Testis (tissue), 2 donors: ENCODE measurements at regions not wholly inside any gene's neighbourhood (a gene's known extent, or its start where the extent isn't known, plus 50 kb on each side); places are given as distances from the start of the nearest gene placed in this dataset.

Experiments used
- DNase-seq: peaks from one replicate; pipeline ENCODE4 v3.0.0-alpha.2; 2019
- H3K27ac ChIP-seq, 2 donors: fragments of 200-600 bp; sonication (generic); one replicate each; pipeline ENCODE4 v1.5.1; 2019
- H3K27me3 ChIP-seq: fragments of 200-600 bp; sonication (generic); one replicate; pipeline ENCODE4 v1.5.1; 2019
- H3K36me3 ChIP-seq: fragments of 200-600 bp; sonication (generic); one replicate; pipeline ENCODE4 v1.5.1; 2017; ENCODE audit warnings: low read depth; ENCODE audit errors: missing control alignments
- H3K4me1 ChIP-seq: fragments of 200-600 bp; sonication (generic); one replicate; pipeline ENCODE4 v1.5.1; 2019
- H3K4me3 ChIP-seq, 2 donors: fragments of 200-600 bp; sonication (generic); one replicate each; pipeline ENCODE4 v1.5.1; 2017 to 2019
- H3K9me3 ChIP-seq: fragments of 200-600 bp; sonication (generic); one replicate; pipeline ENCODE4 v1.5.1; 2017
- POLR2A ChIP-seq: fragments of 450-650 bp; IDR thresholded peaks from one replicate; pipeline ENCODE4 v1.6.1; 2017; ENCODE audit warnings: antibody characterized with exemption, mild to moderate bottlenecking, moderate library complexity
- WGBS, 2 donors: methylation state at CpG; one replicate each; pipeline ENCODE4 v1.1.5; 2018; 5-methylcytosine and 5-hydroxymethylcytosine counted together
- intact Hi-C: fragments of 100-400 bp; cut with DNase I; formaldehyde crosslinking; loops from one replicate; pipeline ENCODE4 v1.15.1; 2023; ENCODE audit warnings: low total_unique reads
- TF ChIP-seq, protein P1 (sequence below), 3 experiments: fragments of 450-650 bp in 2 of 3; fragments of 200-600 bp in 1 of 3; sonication (generic) in 1 of 3; IDR thresholded peaks; one replicate each; pipeline ENCODE4 v1.5.1; 2016 to 2019; ENCODE audit warnings: antibody characterized with exemption in 3 of 3, mild to moderate bottlenecking in 2 of 3, moderate library complexity in 1 of 3

DNA sequence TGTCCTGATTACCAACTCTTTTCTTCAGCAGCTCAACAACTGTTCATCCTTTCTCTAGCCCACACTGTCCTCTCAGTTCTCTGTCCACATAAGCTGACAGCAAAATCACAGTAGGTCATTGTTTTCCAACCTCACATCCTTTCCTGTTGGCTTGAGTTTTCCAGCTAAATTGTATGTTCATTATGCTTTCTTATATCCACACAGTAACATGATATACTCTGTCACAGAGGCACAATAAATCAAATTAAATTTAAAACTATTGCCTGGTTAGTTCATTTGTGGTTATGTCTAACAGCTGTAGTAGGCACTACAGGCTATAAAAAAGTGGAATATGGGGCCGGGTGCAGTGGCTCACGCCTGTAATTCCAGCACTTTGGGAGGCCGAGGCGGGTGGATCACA is 179.9 kb downstream of the ETAA1 start:
- Histone ChIP-seq H3K27me3 (no peaks in the 10 kb centered on the region), H3K27ac (no peak overlapping the region), H3K4me1 (no peaks in the 10 kb centered on the region), H3K4me3 (no peak overlapping the region), H3K9me3 (no peaks in the 10 kb centered on the region), H3K36me3 (no peaks in the 10 kb centered on the region)
- no peak for DNase-seq
- intact Hi-C loops, result no loop called here
- TF ChIP-seq, protein P1, sequence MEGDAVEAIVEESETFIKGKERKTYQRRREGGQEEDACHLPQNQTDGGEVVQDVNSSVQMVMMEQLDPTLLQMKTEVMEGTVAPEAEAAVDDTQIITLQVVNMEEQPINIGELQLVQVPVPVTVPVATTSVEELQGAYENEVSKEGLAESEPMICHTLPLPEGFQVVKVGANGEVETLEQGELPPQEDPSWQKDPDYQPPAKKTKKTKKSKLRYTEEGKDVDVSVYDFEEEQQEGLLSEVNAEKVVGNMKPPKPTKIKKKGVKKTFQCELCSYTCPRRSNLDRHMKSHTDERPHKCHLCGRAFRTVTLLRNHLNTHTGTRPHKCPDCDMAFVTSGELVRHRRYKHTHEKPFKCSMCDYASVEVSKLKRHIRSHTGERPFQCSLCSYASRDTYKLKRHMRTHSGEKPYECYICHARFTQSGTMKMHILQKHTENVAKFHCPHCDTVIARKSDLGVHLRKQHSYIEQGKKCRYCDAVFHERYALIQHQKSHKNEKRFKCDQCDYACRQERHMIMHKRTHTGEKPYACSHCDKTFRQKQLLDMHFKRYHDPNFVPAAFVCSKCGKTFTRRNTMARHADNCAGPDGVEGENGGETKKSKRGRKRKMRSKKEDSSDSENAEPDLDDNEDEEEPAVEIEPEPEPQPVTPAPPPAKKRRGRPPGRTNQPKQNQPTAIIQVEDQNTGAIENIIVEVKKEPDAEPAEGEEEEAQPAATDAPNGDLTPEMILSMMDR (IDR thresholded peaks at IDR 0.05), result no peak
- no peak for TF ChIP-seq POLR2A
- 88 to 89% methylated on average over 4 of the region's 4 CpGs for WGBS, 2 donors

DNA sequence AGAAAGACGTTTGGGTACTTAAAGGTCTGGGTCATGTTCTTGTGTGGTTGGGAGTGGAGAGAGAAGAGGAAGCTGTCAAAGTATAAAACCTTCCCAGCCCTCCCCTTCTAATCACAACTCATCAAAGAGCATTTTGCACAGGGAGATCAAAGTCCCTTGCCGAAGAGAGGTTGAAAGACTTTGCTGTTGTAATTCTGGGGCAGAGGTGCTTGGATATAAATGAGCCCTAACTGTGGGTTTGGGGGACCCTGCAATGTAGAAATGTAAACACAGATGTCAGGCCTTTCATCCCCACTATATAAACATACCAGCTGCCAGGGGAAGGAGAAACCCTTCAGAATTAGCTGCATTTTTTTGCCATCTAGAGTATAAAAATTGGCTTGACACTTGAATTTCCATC is 182.1 kb downstream of the ETAA1 start:
- intact Hi-C loops, result no loop called here
- H3K4me1 ChIP-seq, result no peaks in the 10 kb centered on the region
- TF ChIP-seq, protein P1 (IDR thresholded peaks at IDR 0.05), result no peak
- TF ChIP-seq POLR2A, result no peak
- WGBS, 2 donors, result 50 to 62% methylated on average over 2 of the region's 2 CpGs
- H3K27me3 ChIP-seq, result no peaks in the 10 kb centered on the region
- no peak overlapping the region for H3K27ac ChIP-seq
- no peak overlapping the region for H3K4me3 ChIP-seq
- no peak for DNase-seq
- H3K36me3 ChIP-seq, result no peaks in the 10 kb centered on the region
- no peaks in the 10 kb centered on the region for H3K9me3 ChIP-seq

DNA sequence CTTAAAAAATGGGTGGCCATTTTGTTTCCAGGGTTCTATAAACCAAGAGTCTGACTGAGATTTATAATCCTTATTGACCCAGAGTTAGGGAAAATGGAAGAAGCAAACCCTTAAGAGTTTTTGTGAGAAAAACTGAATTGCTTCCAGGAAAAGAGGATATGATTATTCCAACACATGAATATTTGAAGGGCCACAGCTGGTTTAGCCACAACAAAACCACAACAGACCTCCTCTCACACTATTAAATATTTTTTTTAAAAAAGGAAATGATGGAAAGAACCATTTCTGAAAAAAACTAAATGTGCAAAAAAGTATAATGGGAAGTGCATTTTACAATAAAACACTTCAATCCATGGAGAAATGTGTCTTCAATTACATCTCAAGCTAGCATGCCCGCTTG is 182.7 kb downstream of the ETAA1 start:
- no peak for DNase-seq
- Histone ChIP-seq H3K9me3 (no peaks in the 10 kb centered on the region), H3K4me1 (no peaks in the 10 kb centered on the region), H3K27me3 (no peaks in the 10 kb centered on the region), H3K27ac (no peak overlapping the region), H3K4me3 (no peak overlapping the region), H3K36me3 (no peaks in the 10 kb centered on the region)
- WGBS, 2 donors, result 0 to 75% methylated on average over 1 of the region's 1 CpG
- TF ChIP-seq POLR2A, result no peak
- TF ChIP-seq, protein P1 (IDR thresholded peaks at IDR 0.05), result no peak
- intact Hi-C loops, result no loop called here

DNA sequence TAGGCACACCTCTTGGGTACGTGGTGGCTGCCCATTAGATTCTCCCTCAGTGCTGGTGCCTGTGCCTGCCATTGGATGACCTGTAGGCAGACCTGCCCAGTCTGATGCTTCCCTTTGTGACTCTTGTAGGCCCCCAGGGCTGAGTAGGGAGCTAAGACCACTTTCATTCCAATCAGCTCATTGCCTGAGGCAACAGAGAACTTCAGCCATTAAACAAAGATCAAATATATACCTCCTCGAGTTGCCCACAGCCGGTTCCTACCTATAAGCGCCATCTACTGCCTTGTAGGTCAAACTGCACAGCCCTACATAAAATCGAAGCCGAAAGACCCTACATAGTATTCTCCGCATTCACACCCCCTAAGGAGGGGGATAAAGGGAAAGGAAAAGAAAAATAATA is 184.6 kb downstream of the ETAA1 start:
- no peaks in the 10 kb centered on the region for H3K9me3 ChIP-seq
- 59 to 67% methylated on average over 6 to 7 of the region's 7 CpGs for WGBS, 2 donors
- H3K27me3 ChIP-seq, result no peaks in the 10 kb centered on the region
- TF ChIP-seq, protein P1 (IDR thresholded peaks at IDR 0.05), result no peak
- TF ChIP-seq POLR2A, result no peak
- no peaks in the 10 kb centered on the region for H3K36me3 ChIP-seq
- H3K27ac ChIP-seq, result no peak overlapping the region
- intact Hi-C loops, result no loop called here
- no peak overlapping the region for H3K4me3 ChIP-seq
- H3K4me1 ChIP-seq, result no peaks in the 10 kb centered on the region
- no peak for DNase-seq

DNA sequence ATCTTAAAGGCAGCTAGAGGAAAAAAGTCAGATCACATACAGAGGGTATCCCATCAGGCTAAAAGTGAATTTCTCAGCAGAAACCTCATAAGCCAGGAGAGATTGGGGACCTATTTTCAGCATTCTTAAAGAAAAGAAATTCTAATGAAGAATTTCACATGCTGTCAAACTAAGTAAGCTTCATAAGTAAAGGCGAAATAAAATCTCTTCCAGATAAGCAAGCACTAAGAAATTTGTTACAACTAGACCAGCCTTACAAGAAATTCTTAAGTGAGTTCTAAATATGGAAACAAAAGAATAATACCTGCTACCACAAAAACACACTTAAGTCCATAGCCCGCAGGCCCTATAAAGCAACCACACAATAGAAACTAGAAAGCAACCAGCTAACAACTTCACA is 186.1 kb downstream of the ETAA1 start:
- Histone ChIP-seq H3K27ac (no peak overlapping the region), H3K27me3 (no peaks in the 10 kb centered on the region), H3K4me3 (no peak overlapping the region), H3K36me3 (no peaks in the 10 kb centered on the region), H3K9me3 (no peaks in the 10 kb centered on the region), H3K4me1 (no peaks in the 10 kb centered on the region)
- DNase-seq, result no peak
- TF ChIP-seq, protein P1 (IDR thresholded peaks at IDR 0.05), result no peak
- TF ChIP-seq POLR2A, result no peak
- WGBS, 2 donors, result 98 to 99% methylated on average over 2 of the region's 2 CpGs
- intact Hi-C loops, result no loop called here
